ENCODE measurements at regions not wholly inside any gene's neighbourhood (a gene's known extent, or its start where the extent isn't known, plus 50 kb on each side); places are given as distances from the start of the nearest gene placed in this dataset.

- TF ChIP-seq TBP (IDR thresholded peaks at IDR 0.05; ENCODE audit: low read depth, low read length) (no peak), KDM4A (IDR thresholded peaks at IDR 0.05; ENCODE audit: low read depth, low read length, severe bottlenecking) (no peak)
These were observed 107.4 kb downstream of the NR1D2 start (continued) for GRCh38 chr3:24052446-24052845.

Data from H1 (cell line).